ENCODE measurements at regions not wholly inside any gene's neighbourhood (a gene's known extent, or its start where the extent isn't known, plus 50 kb on each side); places are given as distances from the start of the nearest gene placed in this dataset.

DNA sequence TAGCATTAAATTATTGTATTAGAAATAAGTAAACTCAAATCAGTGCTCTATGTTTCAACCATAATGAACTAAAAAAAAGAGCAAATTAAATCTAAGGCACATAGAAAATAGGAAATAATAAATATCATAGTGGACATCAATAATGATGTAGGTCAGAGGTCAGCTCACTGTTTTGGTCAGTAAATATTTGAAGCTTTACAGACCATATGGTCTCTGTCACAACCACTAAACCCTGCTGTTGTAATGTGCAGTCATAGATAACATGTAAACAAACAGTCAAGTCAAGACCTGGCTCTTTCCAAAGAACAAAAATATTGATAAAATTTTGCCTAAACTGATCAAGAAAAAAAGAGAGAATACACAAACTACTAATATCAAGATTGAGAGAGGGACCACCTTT is 615.0 kb downstream of the SH2D4B start:
- TF ChIP-seq, protein P1, sequence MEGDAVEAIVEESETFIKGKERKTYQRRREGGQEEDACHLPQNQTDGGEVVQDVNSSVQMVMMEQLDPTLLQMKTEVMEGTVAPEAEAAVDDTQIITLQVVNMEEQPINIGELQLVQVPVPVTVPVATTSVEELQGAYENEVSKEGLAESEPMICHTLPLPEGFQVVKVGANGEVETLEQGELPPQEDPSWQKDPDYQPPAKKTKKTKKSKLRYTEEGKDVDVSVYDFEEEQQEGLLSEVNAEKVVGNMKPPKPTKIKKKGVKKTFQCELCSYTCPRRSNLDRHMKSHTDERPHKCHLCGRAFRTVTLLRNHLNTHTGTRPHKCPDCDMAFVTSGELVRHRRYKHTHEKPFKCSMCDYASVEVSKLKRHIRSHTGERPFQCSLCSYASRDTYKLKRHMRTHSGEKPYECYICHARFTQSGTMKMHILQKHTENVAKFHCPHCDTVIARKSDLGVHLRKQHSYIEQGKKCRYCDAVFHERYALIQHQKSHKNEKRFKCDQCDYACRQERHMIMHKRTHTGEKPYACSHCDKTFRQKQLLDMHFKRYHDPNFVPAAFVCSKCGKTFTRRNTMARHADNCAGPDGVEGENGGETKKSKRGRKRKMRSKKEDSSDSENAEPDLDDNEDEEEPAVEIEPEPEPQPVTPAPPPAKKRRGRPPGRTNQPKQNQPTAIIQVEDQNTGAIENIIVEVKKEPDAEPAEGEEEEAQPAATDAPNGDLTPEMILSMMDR (IDR thresholded peaks at IDR 0.05; ENCODE audit: low read depth, low read length) = no peak
- no peak overlapping the region for H3K4me3 ChIP-seq (ENCODE audit: low read depth, low read length)

DNA sequence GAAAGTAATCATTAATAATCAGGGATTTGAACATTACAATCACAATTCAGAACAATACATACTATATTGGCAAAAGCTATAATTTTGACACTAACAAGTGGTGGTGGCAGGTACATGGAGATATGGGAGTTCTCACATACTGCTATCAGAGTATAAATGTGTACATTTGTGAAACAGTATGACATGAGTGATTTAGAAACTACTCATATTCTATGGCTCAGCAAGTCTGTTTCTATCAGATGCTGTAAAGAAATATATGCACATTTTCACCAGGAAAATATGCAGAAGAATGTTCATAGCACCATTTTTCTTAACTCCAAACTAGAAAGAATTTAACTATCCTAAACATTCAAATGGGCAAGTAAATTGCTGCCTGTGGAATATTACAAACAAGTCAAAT is 620.0 kb downstream of the SH2D4B start:
- TF ChIP-seq, protein P1 (IDR thresholded peaks at IDR 0.05; ENCODE audit: low read depth, low read length) = no peak
- H3K4me3 ChIP-seq (ENCODE audit: low read depth, low read length) = no peak overlapping the region

DNA sequence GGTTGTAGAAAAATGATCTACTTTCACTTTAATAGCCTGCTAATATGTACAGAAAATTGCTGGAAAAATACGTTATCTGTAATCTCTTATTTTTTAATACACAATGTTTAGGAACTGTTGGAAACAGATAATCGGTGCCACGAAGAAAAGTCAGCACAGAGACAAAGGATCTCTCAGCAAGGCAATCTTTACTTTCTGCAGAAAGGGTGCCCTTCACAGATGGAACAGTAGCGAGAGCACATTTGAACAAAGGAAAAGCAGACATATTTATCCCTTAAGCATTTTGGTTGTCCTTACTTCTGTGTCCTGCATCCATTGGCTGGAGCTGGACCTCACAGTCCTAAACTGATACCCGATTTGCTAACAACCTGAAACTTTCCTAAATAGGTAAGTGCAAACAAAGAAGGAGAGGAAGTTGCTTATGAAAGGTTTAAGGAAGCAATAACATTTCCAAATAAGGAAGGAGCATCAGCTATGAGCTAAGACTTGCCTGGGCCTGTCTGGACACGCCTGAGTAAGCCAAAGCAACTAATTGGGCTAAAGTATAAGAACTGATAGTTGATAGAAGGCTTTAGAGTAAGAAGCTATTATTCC is 640.0 kb downstream of the SH2D4B start:
- TF ChIP-seq, protein P1 (IDR thresholded peaks at IDR 0.05; ENCODE audit: low read depth, low read length) = no peak
- no peak overlapping the region for H3K4me3 ChIP-seq (ENCODE audit: low read depth, low read length)

DNA sequence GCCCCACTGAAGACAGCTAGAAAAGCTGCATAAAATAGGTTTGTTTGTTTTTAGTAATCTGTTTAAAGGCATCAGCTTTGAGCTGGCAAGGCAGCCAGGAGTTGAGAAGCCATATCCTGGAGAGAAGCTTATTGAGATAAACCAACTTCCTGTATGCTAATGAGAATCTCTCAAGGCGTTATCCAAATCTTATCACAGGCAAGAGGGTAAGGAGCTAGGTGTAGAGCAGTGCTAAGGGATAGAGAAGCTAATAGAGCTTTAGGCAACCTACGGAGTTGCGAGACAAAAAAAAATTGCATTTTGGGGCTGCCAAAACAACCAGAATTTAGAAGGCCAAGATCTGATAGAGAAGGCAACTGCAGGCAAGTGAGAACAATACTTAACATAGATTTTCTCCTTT is 641.6 kb downstream of the SH2D4B start:
- H3K4me3 ChIP-seq (ENCODE audit: low read depth, low read length) = no peak overlapping the region
- TF ChIP-seq, protein P1 (IDR thresholded peaks at IDR 0.05; ENCODE audit: low read depth, low read length) = no peak

DNA sequence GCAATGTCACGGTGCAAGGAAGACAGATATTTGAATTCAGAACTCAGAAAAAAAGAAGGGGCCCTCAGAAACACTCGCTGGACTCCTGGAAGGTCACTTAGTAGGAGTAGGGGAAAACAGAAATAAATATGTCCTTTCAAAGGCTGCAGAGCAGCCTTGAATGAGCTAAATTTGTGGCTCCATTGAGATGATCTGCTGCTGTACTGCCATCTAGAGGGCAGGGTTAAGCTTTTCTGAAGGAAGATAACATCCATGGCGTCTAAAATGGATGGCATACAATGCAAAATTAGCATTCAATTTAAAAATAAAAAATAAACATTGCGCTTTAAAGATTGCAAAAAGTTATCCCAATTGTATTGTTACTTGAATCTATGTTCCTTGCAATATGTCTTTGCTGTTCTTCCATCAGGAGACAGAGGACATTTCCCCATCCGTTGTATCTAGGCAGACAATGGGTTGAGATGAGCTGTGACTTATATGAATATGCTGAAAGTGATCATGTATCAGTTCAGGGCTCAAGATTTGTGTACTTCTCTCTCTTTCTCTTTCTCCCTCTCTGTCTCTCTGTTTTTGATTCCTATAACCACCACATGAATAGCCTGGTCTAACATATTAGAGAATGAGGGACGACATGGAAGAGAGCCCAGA is 642.2 kb downstream of the SH2D4B start:
- TF ChIP-seq, protein P1 (IDR thresholded peaks at IDR 0.05; ENCODE audit: low read depth, low read length) = no peak

DNA sequence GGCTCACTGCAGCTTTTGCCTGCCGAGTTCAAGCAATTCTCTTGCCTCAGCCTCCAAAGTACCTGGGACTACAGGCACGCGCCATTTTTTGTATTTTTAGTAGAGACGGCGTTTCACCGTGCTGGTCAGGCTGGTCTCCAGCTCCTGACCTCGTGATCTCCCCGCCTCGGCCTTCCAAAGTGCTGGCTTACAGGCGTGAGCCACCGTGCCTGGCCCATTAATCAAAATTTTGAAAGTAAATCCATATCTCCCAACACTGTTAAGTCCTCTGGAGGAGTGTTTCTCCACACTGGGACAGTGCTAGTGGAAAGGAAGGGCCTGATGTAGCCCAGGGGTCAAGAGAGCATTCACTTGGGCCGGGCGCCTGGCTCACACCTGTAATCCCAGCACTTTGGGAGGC is 644.6 kb downstream of the SH2D4B start:
- H3K4me3 ChIP-seq (ENCODE audit: low read depth, low read length) = no peak overlapping the region
- TF ChIP-seq, protein P1 (IDR thresholded peaks at IDR 0.05; ENCODE audit: low read depth, low read length) = no peak

More for the DNA sequence above, 642.2 kb downstream of the SH2D4B start:
- no peak overlapping the region for H3K4me3 ChIP-seq (ENCODE audit: low read depth, low read length)

DNA sequence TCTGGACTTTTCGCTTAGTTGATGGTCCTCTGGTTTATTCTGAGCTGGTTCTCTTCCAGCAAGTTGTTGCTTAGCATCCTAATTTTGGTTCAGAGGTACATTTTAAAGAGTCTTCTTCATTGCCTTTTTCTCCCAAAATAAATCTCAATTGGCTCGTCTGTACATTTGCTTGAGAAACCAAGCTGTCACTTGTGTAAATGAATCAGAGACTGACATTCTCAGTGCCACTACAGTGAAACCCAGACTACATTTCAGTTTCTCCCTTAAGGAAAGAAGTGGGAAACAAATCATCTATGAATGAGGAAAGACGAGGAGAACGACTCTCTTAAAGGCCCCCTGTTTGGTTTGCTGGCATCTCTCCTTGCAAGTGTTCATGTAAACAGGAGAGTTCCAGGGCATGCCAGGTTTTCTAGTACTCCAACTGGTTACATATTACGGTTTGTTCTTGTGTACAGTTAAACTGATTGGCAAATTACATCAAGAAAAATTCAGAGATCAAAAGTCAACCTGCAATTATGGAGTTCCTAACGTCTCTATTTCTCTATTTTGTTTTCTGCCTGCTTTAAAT is 654.6 kb downstream of the SH2D4B start:
- TF ChIP-seq, protein P1 (IDR thresholded peaks at IDR 0.05; ENCODE audit: low read depth, low read length) = no peak

More for the DNA sequence above, 654.6 kb downstream of the SH2D4B start:
- H3K4me3 ChIP-seq (ENCODE audit: low read depth, low read length) = no peak overlapping the region

All from WI38 (cell line).